ENCODE measurements at regions not wholly inside any gene's neighbourhood (a gene's known extent, or its start where the extent isn't known, plus 50 kb on each side); places are given as distances from the start of the nearest gene placed in this dataset.

- Mint-ChIP-seq H3K4me3 (no peak overlapping the region), H3K36me3 (ENCODE audit: low read depth) (no peaks in the 10 kb centered on the region), H3K9me3 (peaks cover 13% of the 10 kb centered on the region), H3K4me1 (ENCODE audit: low read depth) (no peaks in the 10 kb centered on the region), H3K27me3 (ENCODE audit: insufficient read depth) (no peaks in the 10 kb centered on the region), H3K27ac (no peak overlapping the region)
- DNase-seq (ENCODE audit: low spot score), result no peak
- intact Hi-C loops (cut with micrococcal nuclease), result no loop called here
Measured at GRCh38 chr12:130064999-130065398, 97.3 kb upstream of the FZD10 start.

GRCh38 chr12:130066742-130067141 is 95.5 kb upstream of the FZD10 start:
- Mint-ChIP-seq H3K27me3 (ENCODE audit: insufficient read depth) (no peaks in the 10 kb centered on the region), H3K4me1 (ENCODE audit: low read depth) (no peaks in the 10 kb centered on the region), H3K4me3 (no peak overlapping the region), H3K27ac (no peak overlapping the region), H3K9me3 (peaks cover 3% of the 10 kb centered on the region), H3K36me3 (ENCODE audit: low read depth) (no peaks in the 10 kb centered on the region)
- no peak for DNase-seq (ENCODE audit: low spot score)
- intact Hi-C loops (cut with micrococcal nuclease), result no loop called here

- intact Hi-C loops (cut with micrococcal nuclease), result no loop called here
- no peaks in the 10 kb centered on the region for H3K9me3 Mint-ChIP-seq
- no peaks in the 10 kb centered on the region for H3K4me1 Mint-ChIP-seq (ENCODE audit: low read depth)
- H3K36me3 Mint-ChIP-seq (ENCODE audit: low read depth), result no peaks in the 10 kb centered on the region
- H3K27me3 Mint-ChIP-seq (ENCODE audit: insufficient read depth), result no peaks in the 10 kb centered on the region
- no peak overlapping the region for H3K4me3 Mint-ChIP-seq
- no peak overlapping the region for H3K27ac Mint-ChIP-seq
- no peak for DNase-seq (ENCODE audit: low spot score)
Measured at GRCh38 chr12:130068741-130069140, 93.5 kb upstream of the FZD10 start.

- Mint-ChIP-seq H3K27ac (no peak overlapping the region), H3K36me3 (ENCODE audit: low read depth) (no peaks in the 10 kb centered on the region), H3K27me3 (ENCODE audit: insufficient read depth) (no peaks in the 10 kb centered on the region), H3K4me3 (no peak overlapping the region), H3K9me3 (no peaks in the 10 kb centered on the region), H3K4me1 (ENCODE audit: low read depth) (no peaks in the 10 kb centered on the region)
- no peak for DNase-seq (ENCODE audit: low spot score)
- intact Hi-C loops (cut with micrococcal nuclease), result no loop called here
Measured at GRCh38 chr12:130070126-130070611, 92.1 kb upstream of the FZD10 start.

GRCh38 chr12:130073721-130074120 is 88.5 kb upstream of the FZD10 start:
- Mint-ChIP-seq H3K4me1 (ENCODE audit: low read depth) (no peaks in the 10 kb centered on the region), H3K27me3 (ENCODE audit: insufficient read depth) (no peaks in the 10 kb centered on the region), H3K9me3 (peaks cover 27% of the 10 kb centered on the region), H3K36me3 (ENCODE audit: low read depth) (no peaks in the 10 kb centered on the region), H3K4me3 (no peak overlapping the region), H3K27ac (no peak overlapping the region)
- no peak for DNase-seq (ENCODE audit: low spot score)
- intact Hi-C loops (cut with micrococcal nuclease), result no loop called here

- Mint-ChIP-seq H3K27me3 (ENCODE audit: insufficient read depth) (no peaks in the 10 kb centered on the region), H3K4me3 (no peak overlapping the region)
Measured at GRCh38 chr12:130074661-130075406, 87.4 kb upstream of the FZD10 start.

GRCh38 chr12:130075497-130076076 is 86.7 kb upstream of the FZD10 start:
- intact Hi-C loops (cut with micrococcal nuclease), result no loop called here
- no peaks in the 10 kb centered on the region for H3K4me1 Mint-ChIP-seq (ENCODE audit: low read depth)
- H3K27ac Mint-ChIP-seq, result no peak overlapping the region
- no peaks in the 10 kb centered on the region for H3K27me3 Mint-ChIP-seq (ENCODE audit: insufficient read depth)
- H3K4me3 Mint-ChIP-seq, result no peak overlapping the region
- H3K36me3 Mint-ChIP-seq (ENCODE audit: low read depth), result no peaks in the 10 kb centered on the region
- DNase-seq (ENCODE audit: low spot score), result no peak
- peaks cover 33% of the 10 kb centered on the region for H3K9me3 Mint-ChIP-seq

More at GRCh38 chr12:130074661-130075406, 87.4 kb upstream of the FZD10 start:
- Mint-ChIP-seq H3K4me1 (ENCODE audit: low read depth) (no peaks in the 10 kb centered on the region), H3K36me3 (ENCODE audit: low read depth) (no peaks in the 10 kb centered on the region), H3K27ac (no peak overlapping the region), H3K9me3 (peaks cover 33% of the 10 kb centered on the region)
- intact Hi-C loops (cut with micrococcal nuclease), result no loop called here
- no peak for DNase-seq (ENCODE audit: low spot score)

- no peak overlapping the region for H3K4me3 Mint-ChIP-seq
- H3K4me1 Mint-ChIP-seq (ENCODE audit: low read depth), result no peaks in the 10 kb centered on the region
- intact Hi-C loops (cut with micrococcal nuclease), result no loop called here
Measured at GRCh38 chr12:130076126-130076525, 86.1 kb upstream of the FZD10 start.

GRCh38 chr12:130076752-130077151 is 85.5 kb upstream of the FZD10 start:
- H3K27ac Mint-ChIP-seq, result no peak overlapping the region
- H3K36me3 Mint-ChIP-seq (ENCODE audit: low read depth), result no peaks in the 10 kb centered on the region
- no peaks in the 10 kb centered on the region for H3K27me3 Mint-ChIP-seq (ENCODE audit: insufficient read depth)
- intact Hi-C loops (cut with micrococcal nuclease), result no loop called here
- H3K4me1 Mint-ChIP-seq (ENCODE audit: low read depth), result no peaks in the 10 kb centered on the region
- H3K4me3 Mint-ChIP-seq, result no peak overlapping the region
- no peak for DNase-seq (ENCODE audit: low spot score)
- H3K9me3 Mint-ChIP-seq, result peaks cover 33% of the 10 kb centered on the region

More at GRCh38 chr12:130076126-130076525, 86.1 kb upstream of the FZD10 start:
- no peak for DNase-seq (ENCODE audit: low spot score)
- H3K27ac Mint-ChIP-seq, result no peak overlapping the region
- H3K36me3 Mint-ChIP-seq (ENCODE audit: low read depth), result no peaks in the 10 kb centered on the region
- peaks cover 33% of the 10 kb centered on the region for H3K9me3 Mint-ChIP-seq
- H3K27me3 Mint-ChIP-seq (ENCODE audit: insufficient read depth), result no peaks in the 10 kb centered on the region

GRCh38 chr12:130078852-130079251 is 83.4 kb upstream of the FZD10 start:
- H3K27me3 Mint-ChIP-seq (ENCODE audit: insufficient read depth), result no peaks in the 10 kb centered on the region
- no peaks in the 10 kb centered on the region for H3K36me3 Mint-ChIP-seq (ENCODE audit: low read depth)
- H3K4me1 Mint-ChIP-seq (ENCODE audit: low read depth), result no peaks in the 10 kb centered on the region
- DNase-seq (ENCODE audit: low spot score), result no peak
- peaks cover 33% of the 10 kb centered on the region for H3K9me3 Mint-ChIP-seq
- H3K4me3 Mint-ChIP-seq, result no peak overlapping the region
- H3K27ac Mint-ChIP-seq, result no peak overlapping the region
- intact Hi-C loops (cut with micrococcal nuclease), result no loop called here

- Mint-ChIP-seq H3K4me1 (ENCODE audit: low read depth) (no peaks in the 10 kb centered on the region), H3K36me3 (ENCODE audit: low read depth) (no peaks in the 10 kb centered on the region), H3K4me3 (no peak overlapping the region), H3K27me3 (ENCODE audit: insufficient read depth) (no peaks in the 10 kb centered on the region), H3K27ac (no peak overlapping the region), H3K9me3 (peaks cover 33% of the 10 kb centered on the region)
- intact Hi-C loops (cut with micrococcal nuclease), result no loop called here
- no peak for DNase-seq (ENCODE audit: low spot score)
Measured at GRCh38 chr12:130079279-130079678, 83.0 kb upstream of the FZD10 start.

GRCh38 chr12:130080205-130080604 is 82.1 kb upstream of the FZD10 start:
- Mint-ChIP-seq H3K36me3 (ENCODE audit: low read depth) (no peaks in the 10 kb centered on the region), H3K4me3 (no peak overlapping the region), H3K27ac (no peak overlapping the region), H3K27me3 (ENCODE audit: insufficient read depth) (no peaks in the 10 kb centered on the region), H3K4me1 (ENCODE audit: low read depth) (no peaks in the 10 kb centered on the region), H3K9me3 (peaks cover 33% of the 10 kb centered on the region)
- intact Hi-C loops (cut with micrococcal nuclease), result no loop called here
- DNase-seq (ENCODE audit: low spot score), result no peak

- Mint-ChIP-seq H3K4me1 (ENCODE audit: low read depth) (peaks cover 3% of the 10 kb centered on the region), H3K27me3 (ENCODE audit: insufficient read depth) (no peaks in the 10 kb centered on the region), H3K27ac (no peak overlapping the region), H3K4me3 (no peak overlapping the region), H3K36me3 (ENCODE audit: low read depth) (no peaks in the 10 kb centered on the region), H3K9me3 (peaks cover 26% of the 10 kb centered on the region)
- intact Hi-C loops (cut with micrococcal nuclease), result no loop called here
- DNase-seq (ENCODE audit: low spot score), result no peak
Measured at GRCh38 chr12:130081117-130081805, 81.0 kb upstream of the FZD10 start.
